IPS-15b (cell line): ENCODE measurements at regions not wholly inside any gene's neighbourhood (a gene's known extent, or its start where the extent isn't known, plus 50 kb on each side); places are given as distances from the start of the nearest gene placed in this dataset.

ENCODE experiments used
- H3K27me3 ChIP-seq: one replicate; pipeline ENCODE4 v1.6.1; 2013; ENCODE audit warnings: low read length; ENCODE audit not compliant: control insufficient read depth, insufficient read depth
- H3K36me3 ChIP-seq: one replicate; pipeline ENCODE4 v1.6.1; 2013; ENCODE audit warnings: low read length; ENCODE audit not compliant: control insufficient read depth, insufficient read depth
- H3K4me1 ChIP-seq: one replicate; pipeline ENCODE4 v1.6.1; 2013; ENCODE audit warnings: mild to moderate bottlenecking, low read length; ENCODE audit not compliant: control insufficient read depth, insufficient read depth
- H3K4me3 ChIP-seq: one replicate; pipeline ENCODE4 v1.5.1; 2013; ENCODE audit warnings: low read depth, low read length
- H3K9ac ChIP-seq: one replicate; pipeline ENCODE4 v1.6.1; 2013; ENCODE audit warnings: low read depth, mild to moderate bottlenecking, low read length
- H3K9me3 ChIP-seq: one replicate; pipeline ENCODE4 v1.6.1; 2013; ENCODE audit warnings: mild to moderate bottlenecking, low read length; ENCODE audit not compliant: control insufficient read depth, insufficient read depth

- Histone ChIP-seq H3K4me3 (no peak overlapping the region), H3K36me3 (no peaks in the 10 kb centered on the region), H3K4me1 (no peaks in the 10 kb centered on the region), H3K27me3 (no peaks in the 10 kb centered on the region), H3K9ac (no peak overlapping the region), H3K9me3 (no peaks in the 10 kb centered on the region)
Measured at GRCh38 chr13:107466326-107467099, 748.8 kb downstream of the LIG4 start.

- H3K9me3 ChIP-seq: no peaks in the 10 kb centered on the region
- H3K4me3 ChIP-seq: no peak overlapping the region
- H3K36me3 ChIP-seq: no peaks in the 10 kb centered on the region
- H3K27me3 ChIP-seq: no peaks in the 10 kb centered on the region
- peaks cover 4% of the 10 kb centered on the region for H3K4me1 ChIP-seq
- H3K9ac ChIP-seq: no peak overlapping the region
Measured at GRCh38 chr13:107462501-107462900, 752.8 kb downstream of the LIG4 start.

GRCh38 chr13:107461751-107462150, 753.6 kb downstream of the LIG4 start:
- Histone ChIP-seq H3K4me1 (peaks cover 4% of the 10 kb centered on the region), H3K27me3 (no peaks in the 10 kb centered on the region), H3K4me3 (no peak overlapping the region)

GRCh38 chr13:107459430-107459829, 755.9 kb downstream of the LIG4 start:
- Histone ChIP-seq H3K9ac (no peak overlapping the region), H3K4me1 (peaks cover 4% of the 10 kb centered on the region), H3K9me3 (no peaks in the 10 kb centered on the region)

More at GRCh38 chr13:107461751-107462150, 753.6 kb downstream of the LIG4 start:
- no peaks in the 10 kb centered on the region for H3K9me3 ChIP-seq
- H3K36me3 ChIP-seq: no peaks in the 10 kb centered on the region
- no peak overlapping the region for H3K9ac ChIP-seq

GRCh38 chr13:107458269-107458668, 757.1 kb downstream of the LIG4 start:
- Histone ChIP-seq H3K36me3 (no peaks in the 10 kb centered on the region), H3K9ac (no peak overlapping the region), H3K4me3 (no peak overlapping the region), H3K27me3 (no peaks in the 10 kb centered on the region), H3K9me3 (peaks cover 8% of the 10 kb centered on the region), H3K4me1 (peaks cover 4% of the 10 kb centered on the region)

More at GRCh38 chr13:107459430-107459829, 755.9 kb downstream of the LIG4 start:
- Histone ChIP-seq H3K36me3 (no peaks in the 10 kb centered on the region), H3K27me3 (no peaks in the 10 kb centered on the region), H3K4me3 (no peak overlapping the region)

- Histone ChIP-seq H3K4me1 (peaks cover 4% of the 10 kb centered on the region), H3K36me3 (no peaks in the 10 kb centered on the region), H3K9ac (no peak overlapping the region), H3K9me3 (peaks cover 11% of the 10 kb centered on the region), H3K4me3 (no peak overlapping the region), H3K27me3 (no peaks in the 10 kb centered on the region)
Measured at GRCh38 chr13:107457686-107458085, 757.6 kb downstream of the LIG4 start.

- Histone ChIP-seq H3K4me3 (no peak overlapping the region), H3K9me3 (peaks cover 11% of the 10 kb centered on the region)
Measured at GRCh38 chr13:107456431-107456830, 758.9 kb downstream of the LIG4 start.

GRCh38 chr13:107452833-107453232, 762.5 kb downstream of the LIG4 start:
- peaks cover 11% of the 10 kb centered on the region for H3K9me3 ChIP-seq

More at GRCh38 chr13:107456431-107456830, 758.9 kb downstream of the LIG4 start:
- Histone ChIP-seq H3K36me3 (no peaks in the 10 kb centered on the region), H3K27me3 (no peaks in the 10 kb centered on the region), H3K4me1 (peaks cover 4% of the 10 kb centered on the region), H3K9ac (no peak overlapping the region)

GRCh38 chr13:107450931-107451330, 764.4 kb downstream of the LIG4 start:
- H3K4me3 ChIP-seq: no peak overlapping the region
- H3K9me3 ChIP-seq: peaks cover 11% of the 10 kb centered on the region
- no peaks in the 10 kb centered on the region for H3K4me1 ChIP-seq
- no peaks in the 10 kb centered on the region for H3K36me3 ChIP-seq
- H3K9ac ChIP-seq: no peak overlapping the region
- H3K27me3 ChIP-seq: no peaks in the 10 kb centered on the region

More at GRCh38 chr13:107452833-107453232, 762.5 kb downstream of the LIG4 start:
- Histone ChIP-seq H3K27me3 (no peaks in the 10 kb centered on the region), H3K36me3 (no peaks in the 10 kb centered on the region), H3K4me3 (no peak overlapping the region), H3K4me1 (peaks cover 2% of the 10 kb centered on the region), H3K9ac (no peak overlapping the region)

GRCh38 chr13:107450431-107450830, 764.9 kb downstream of the LIG4 start:
- peaks cover 11% of the 10 kb centered on the region for H3K9me3 ChIP-seq
- no peak overlapping the region for H3K4me3 ChIP-seq
- no peak overlapping the region for H3K9ac ChIP-seq
- no peaks in the 10 kb centered on the region for H3K4me1 ChIP-seq
- H3K36me3 ChIP-seq: no peaks in the 10 kb centered on the region
- H3K27me3 ChIP-seq: no peaks in the 10 kb centered on the region

GRCh38 chr13:107447591-107447990, 767.7 kb downstream of the LIG4 start:
- no peak overlapping the region for H3K9ac ChIP-seq

GRCh38 chr13:107441279-107441678, 774.1 kb downstream of the LIG4 start:
- Histone ChIP-seq H3K9me3 (no peaks in the 10 kb centered on the region), H3K36me3 (no peaks in the 10 kb centered on the region), H3K4me3 (no peak overlapping the region), H3K27me3 (no peaks in the 10 kb centered on the region), H3K9ac (no peak overlapping the region), H3K4me1 (no peaks in the 10 kb centered on the region)

More at GRCh38 chr13:107447591-107447990, 767.7 kb downstream of the LIG4 start:
- no peaks in the 10 kb centered on the region for H3K9me3 ChIP-seq
- H3K36me3 ChIP-seq: no peaks in the 10 kb centered on the region
- H3K4me3 ChIP-seq: no peak overlapping the region
- no peaks in the 10 kb centered on the region for H3K4me1 ChIP-seq
- no peaks in the 10 kb centered on the region for H3K27me3 ChIP-seq
